ENCODE measurements at regions not wholly inside any gene's neighbourhood (a gene's known extent, or its start where the extent isn't known, plus 50 kb on each side); places are given as distances from the start of the nearest gene placed in this dataset.

- Histone ChIP-seq H3K27me3 (no peaks in the 10 kb centered on the region), H3K36me3 (no peaks in the 10 kb centered on the region), H3K27ac (no peak overlapping the region), H3K4me3 (no peak overlapping the region), H3K4me1 (no peaks in the 10 kb centered on the region), H3K9me3 (no peaks in the 10 kb centered on the region)
- TF ChIP-seq CTCF (IDR thresholded peaks at IDR 0.05) (no peak), POLR2A (IDR thresholded peaks at IDR 0.05) (no peak), POLR2AphosphoS5 (IDR thresholded peaks at IDR 0.05; ENCODE audit: insufficient read depth in 1 of 2, low read depth in 1 of 2) (no peak)
- DNase-seq (ENCODE audit: extremely low spot score in 2 of 2): no peak
- intact Hi-C loops (cut with DNase I): no loop called here
Measured at GRCh38 chrX:20409991-20410390, 143.3 kb upstream of the RPS6KA3 start.

GRCh38 chrX:20402956-20403355 is 136.2 kb upstream of the RPS6KA3 start:
- intact Hi-C loops (cut with DNase I): no loop called here
- H3K4me3 ChIP-seq: no peak overlapping the region
- H3K27ac ChIP-seq: no peak overlapping the region
- H3K36me3 ChIP-seq: no peaks in the 10 kb centered on the region
- H3K4me1 ChIP-seq: no peaks in the 10 kb centered on the region
- H3K9me3 ChIP-seq: no peaks in the 10 kb centered on the region
- no peaks in the 10 kb centered on the region for H3K27me3 ChIP-seq
- no peak for TF ChIP-seq CTCF (IDR thresholded peaks at IDR 0.05)
- TF ChIP-seq POLR2AphosphoS5 (IDR thresholded peaks at IDR 0.05; ENCODE audit: insufficient read depth in 1 of 2, low read depth in 1 of 2): no peak
- no peak for TF ChIP-seq POLR2A (IDR thresholded peaks at IDR 0.05)
- no peak for DNase-seq (ENCODE audit: extremely low spot score in 2 of 2)

- H3K27me3 ChIP-seq: no peaks in the 10 kb centered on the region
- H3K4me1 ChIP-seq: no peaks in the 10 kb centered on the region
- H3K4me3 ChIP-seq: no peak overlapping the region
- intact Hi-C loops (cut with DNase I): no loop called here
- H3K9me3 ChIP-seq: no peaks in the 10 kb centered on the region
- no peak for DNase-seq (ENCODE audit: extremely low spot score in 2 of 2)
- H3K27ac ChIP-seq: no peak overlapping the region
- no peak for TF ChIP-seq POLR2AphosphoS5 (IDR thresholded peaks at IDR 0.05; ENCODE audit: insufficient read depth in 1 of 2, low read depth in 1 of 2)
- no peak for TF ChIP-seq POLR2A (IDR thresholded peaks at IDR 0.05)
- TF ChIP-seq CTCF (IDR thresholded peaks at IDR 0.05): no peak
- H3K36me3 ChIP-seq: no peaks in the 10 kb centered on the region
Measured at GRCh38 chrX:20399728-20400414, 133.2 kb upstream of the RPS6KA3 start.

- Histone ChIP-seq H3K9me3 (no peaks in the 10 kb centered on the region), H3K36me3 (no peaks in the 10 kb centered on the region), H3K27me3 (no peaks in the 10 kb centered on the region), H3K4me3 (no peak overlapping the region), H3K27ac (no peak overlapping the region), H3K4me1 (no peaks in the 10 kb centered on the region)
- DNase-seq (ENCODE audit: extremely low spot score in 2 of 2): no peak
- intact Hi-C loops (cut with DNase I): no loop called here
- TF ChIP-seq POLR2AphosphoS5 (IDR thresholded peaks at IDR 0.05; ENCODE audit: insufficient read depth in 1 of 2, low read depth in 1 of 2) (no peak), CTCF (IDR thresholded peaks at IDR 0.05) (no peak), POLR2A (IDR thresholded peaks at IDR 0.05) (no peak)
Measured at GRCh38 chrX:20397587-20397986, 130.9 kb upstream of the RPS6KA3 start.

GRCh38 chrX:20394451-20394850 is 127.7 kb upstream of the RPS6KA3 start:
- TF ChIP-seq POLR2A (IDR thresholded peaks at IDR 0.05) (no peak), CTCF (IDR thresholded peaks at IDR 0.05) (no peak), POLR2AphosphoS5 (IDR thresholded peaks at IDR 0.05; ENCODE audit: insufficient read depth in 1 of 2, low read depth in 1 of 2) (no peak)

More at GRCh38 chrX:20394451-20394850, 127.7 kb upstream of the RPS6KA3 start:
- Histone ChIP-seq H3K4me1 (no peaks in the 10 kb centered on the region), H3K36me3 (no peaks in the 10 kb centered on the region), H3K27ac (peak overlapping the region; percentile 26), H3K4me3 (no peak overlapping the region), H3K9me3 (no peaks in the 10 kb centered on the region), H3K27me3 (no peaks in the 10 kb centered on the region)
- intact Hi-C loops (cut with DNase I): no loop called here
- DNase-seq (ENCODE audit: extremely low spot score in 2 of 2): no peak
